Psoas muscle (tissue), 7 donors: ENCODE measurements at regions not wholly inside any gene's neighbourhood (a gene's known extent, or its start where the extent isn't known, plus 50 kb on each side); places are given as distances from the start of the nearest gene placed in this dataset.

Experiments used
- ATAC-seq, 4 donors: fragments of 200-7000 bp; cut with Tn5 transposase; one replicate each; pipeline ENCODE4 v1.9.1; 2020; ENCODE audit warnings: moderate library complexity in 3 of 4, mild to moderate bottlenecking in 2 of 4
- DNase-seq, 2 donors: peaks; one replicate each; pipeline ENCODE4 v3.0.0-alpha.2; 2020
- H3K27ac ChIP-seq: fragments of 200-600 bp; one replicate; pipeline ENCODE4 v1.8.0; 2022
- H3K27me3 ChIP-seq, 3 donors: fragments of 200-600 bp in 1 of 3; one replicate each; pipeline versions ENCODE4 v1.6.1 to v1.8.0; 2013 to 2022; ENCODE audit warnings: low read length in 2 of 3, mild to moderate bottlenecking in 2 of 3, moderate library complexity in 1 of 3; ENCODE audit not compliant: insufficient read depth in 3 of 3
- H3K36me3 ChIP-seq, 2 donors: fragments of 200-600 bp in 1 of 2; one replicate each; pipeline versions ENCODE4 v1.6.1 to v1.8.0; 2013 to 2022; ENCODE audit warnings: low read depth in 1 of 2, mild to moderate bottlenecking in 1 of 2, moderate library complexity in 1 of 2; ENCODE audit not compliant: insufficient read depth in 1 of 2
- H3K4me1 ChIP-seq: fragments of 200-600 bp; one replicate; pipeline ENCODE4 v1.8.0; 2022
- H3K4me3 ChIP-seq: fragments of 200-600 bp; one replicate; pipeline ENCODE4 v1.8.0; 2022; ENCODE audit warnings: mild to moderate bottlenecking
- H3K9me3 ChIP-seq: fragments of 200-600 bp; one replicate; pipeline ENCODE4 v1.8.0; 2022
- WGBS, 3 donors: extraction: QIAGEN DNeasy Blood & Tissue Kit; methylation state at CpG; one replicate each; pipeline versions ENCODE4 v1.1.6 to v1.1.7; 2013; 5-methylcytosine and 5-hydroxymethylcytosine counted together
- intact Hi-C, 2 donors: fragments of 100-400 bp; cut with DNase I; formaldehyde crosslinking; loops; one replicate each; pipeline versions ENCODE4 v1.11.0 to v1.14.2; 2022
- TF ChIP-seq, protein P1 (sequence below): fragments of 200-600 bp; IDR thresholded peaks from one replicate; pipeline ENCODE4 v1.8.0; 2022; ENCODE audit warnings: antibody characterized with exemption
- donor health status: healthy with polysubstance abuse.
- donor health status: DM: no; HTN: no; CAD: no; lungs with moderate emphysema.
- donor health status: Bipolar disorder and iron deficiency.
- donor health status: healthy.
- donor health status: DM: yes; HTN: yes; CAD: no.
- donor health status: DM: no; HTN: no; CAD: no.
- donor health status: DM: yes; HTN: yes; CAD: no.

DNA sequence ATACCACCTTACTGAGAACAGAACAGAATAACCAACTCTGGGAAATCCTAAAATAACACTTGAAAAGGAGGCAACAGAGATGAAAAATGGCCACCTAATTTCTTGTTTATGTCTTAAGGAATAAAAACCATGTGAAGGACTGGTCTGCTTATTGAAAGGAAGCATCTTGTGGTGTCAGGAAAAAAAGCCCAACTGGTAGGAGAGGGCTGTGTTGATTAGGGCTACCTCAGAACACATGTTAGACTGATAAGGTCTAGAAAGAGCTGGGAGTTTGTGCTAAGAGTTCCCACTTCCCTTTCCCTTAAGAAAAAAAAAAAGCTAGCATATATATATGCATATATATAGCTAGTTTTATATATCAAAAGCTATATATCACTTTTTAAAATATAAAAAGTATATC, 425.3 kb upstream of the BTBD3 start:
- no peaks in the 10 kb centered on the region for H3K9me3 ChIP-seq
- no peak for DNase-seq
- intact Hi-C loops, result no loop called here
- TF ChIP-seq, protein P1, sequence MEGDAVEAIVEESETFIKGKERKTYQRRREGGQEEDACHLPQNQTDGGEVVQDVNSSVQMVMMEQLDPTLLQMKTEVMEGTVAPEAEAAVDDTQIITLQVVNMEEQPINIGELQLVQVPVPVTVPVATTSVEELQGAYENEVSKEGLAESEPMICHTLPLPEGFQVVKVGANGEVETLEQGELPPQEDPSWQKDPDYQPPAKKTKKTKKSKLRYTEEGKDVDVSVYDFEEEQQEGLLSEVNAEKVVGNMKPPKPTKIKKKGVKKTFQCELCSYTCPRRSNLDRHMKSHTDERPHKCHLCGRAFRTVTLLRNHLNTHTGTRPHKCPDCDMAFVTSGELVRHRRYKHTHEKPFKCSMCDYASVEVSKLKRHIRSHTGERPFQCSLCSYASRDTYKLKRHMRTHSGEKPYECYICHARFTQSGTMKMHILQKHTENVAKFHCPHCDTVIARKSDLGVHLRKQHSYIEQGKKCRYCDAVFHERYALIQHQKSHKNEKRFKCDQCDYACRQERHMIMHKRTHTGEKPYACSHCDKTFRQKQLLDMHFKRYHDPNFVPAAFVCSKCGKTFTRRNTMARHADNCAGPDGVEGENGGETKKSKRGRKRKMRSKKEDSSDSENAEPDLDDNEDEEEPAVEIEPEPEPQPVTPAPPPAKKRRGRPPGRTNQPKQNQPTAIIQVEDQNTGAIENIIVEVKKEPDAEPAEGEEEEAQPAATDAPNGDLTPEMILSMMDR, result no peak
- no peaks in the 10 kb centered on the region for H3K27me3 ChIP-seq
- no peak overlapping the region for H3K4me3 ChIP-seq
- H3K27ac ChIP-seq, result no peak overlapping the region
- no peaks in the 10 kb centered on the region for H3K4me1 ChIP-seq
- H3K36me3 ChIP-seq, result no peaks in the 10 kb centered on the region
- ATAC-seq, result no peak

DNA sequence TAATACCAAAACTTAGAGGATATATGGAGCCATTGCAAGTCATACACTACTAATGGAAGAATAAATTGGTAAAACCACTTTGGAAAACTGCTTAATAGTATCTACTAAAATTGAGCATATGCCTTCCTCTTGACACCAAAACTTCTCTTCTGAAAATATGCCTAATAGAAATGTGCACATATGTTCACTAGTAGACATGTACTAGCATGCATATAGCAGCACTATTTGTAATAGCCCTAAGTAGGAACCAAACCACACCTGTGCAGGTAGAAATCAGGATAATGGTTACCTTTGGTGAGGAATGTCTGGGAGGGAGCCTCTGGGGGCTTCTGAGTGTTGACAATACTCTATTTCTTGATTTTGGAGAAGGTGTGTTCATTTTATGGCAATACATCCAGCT, 424.8 kb upstream of the BTBD3 start:
- H3K9me3 ChIP-seq, result no peaks in the 10 kb centered on the region
- DNase-seq, result no peak
- no peak for ATAC-seq
- no peak overlapping the region for H3K4me3 ChIP-seq
- no peaks in the 10 kb centered on the region for H3K36me3 ChIP-seq
- intact Hi-C loops, result no loop called here
- H3K4me1 ChIP-seq, result no peaks in the 10 kb centered on the region
- H3K27ac ChIP-seq, result no peak overlapping the region
- TF ChIP-seq, protein P1, result no peak
- no peaks in the 10 kb centered on the region for H3K27me3 ChIP-seq

DNA sequence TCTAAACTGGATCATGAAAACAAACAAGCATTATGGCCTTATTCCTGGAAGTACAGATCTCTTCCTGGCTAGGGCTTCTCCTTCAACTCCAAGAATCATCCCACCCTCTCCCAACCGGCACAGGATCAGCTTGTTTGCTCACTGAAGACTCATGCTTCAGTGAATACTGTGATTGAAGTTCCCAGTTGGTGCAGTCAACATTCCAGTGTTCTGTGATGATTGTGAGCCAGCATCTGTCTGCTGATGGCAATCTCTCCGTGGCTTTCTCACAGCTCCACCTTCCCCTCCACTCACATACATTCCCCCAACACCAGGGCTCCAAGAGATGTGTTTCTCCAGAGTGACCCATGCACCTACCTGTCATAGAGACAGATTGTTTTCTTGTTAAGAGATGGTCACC, 421.3 kb upstream of the BTBD3 start:
- no peak overlapping the region for H3K4me3 ChIP-seq
- H3K27ac ChIP-seq, result no peak overlapping the region
- no peaks in the 10 kb centered on the region for H3K4me1 ChIP-seq
- intact Hi-C loops, result no loop called here
- H3K36me3 ChIP-seq, result no peaks in the 10 kb centered on the region
- ATAC-seq (no peak), DNase-seq (no peak)
- TF ChIP-seq, protein P1, result no peak
- no peaks in the 10 kb centered on the region for H3K9me3 ChIP-seq
- WGBS, 3 donors, result 15 to 38% (median 23%) methylated on average over 2 of the region's 2 CpGs
- no peaks in the 10 kb centered on the region for H3K27me3 ChIP-seq

DNA sequence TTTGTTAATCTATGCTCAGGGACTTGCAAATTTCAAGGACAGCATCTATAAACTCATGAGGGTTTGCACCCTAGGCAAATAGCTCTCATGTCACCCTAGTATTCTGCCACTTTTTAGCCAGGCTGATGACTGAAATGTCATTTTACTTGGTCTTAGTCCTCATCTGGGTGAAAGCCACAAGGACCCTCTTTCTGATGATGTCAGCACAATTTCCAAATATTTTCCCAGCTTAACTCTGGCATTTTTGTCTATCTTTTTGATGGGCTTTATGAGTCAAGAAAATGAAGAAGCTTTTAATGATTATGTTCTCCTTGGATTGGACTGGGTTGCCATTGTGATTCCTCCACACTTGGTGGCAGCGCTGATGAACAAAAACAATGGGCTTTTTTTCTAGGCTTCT, 420.1 kb upstream of the BTBD3 start:
- Histone ChIP-seq H3K36me3 (no peaks in the 10 kb centered on the region), H3K27me3 (no peaks in the 10 kb centered on the region), H3K4me3 (no peak overlapping the region), H3K4me1 (no peaks in the 10 kb centered on the region), H3K9me3 (no peaks in the 10 kb centered on the region), H3K27ac (no peak overlapping the region)
- intact Hi-C loops, result no loop called here
- DNase-seq (no peak), ATAC-seq (no peak)
- WGBS, 3 donors, result 76 to 83% (median 78%) methylated on average over 1 of the region's 1 CpG
- TF ChIP-seq, protein P1, result no peak

DNA sequence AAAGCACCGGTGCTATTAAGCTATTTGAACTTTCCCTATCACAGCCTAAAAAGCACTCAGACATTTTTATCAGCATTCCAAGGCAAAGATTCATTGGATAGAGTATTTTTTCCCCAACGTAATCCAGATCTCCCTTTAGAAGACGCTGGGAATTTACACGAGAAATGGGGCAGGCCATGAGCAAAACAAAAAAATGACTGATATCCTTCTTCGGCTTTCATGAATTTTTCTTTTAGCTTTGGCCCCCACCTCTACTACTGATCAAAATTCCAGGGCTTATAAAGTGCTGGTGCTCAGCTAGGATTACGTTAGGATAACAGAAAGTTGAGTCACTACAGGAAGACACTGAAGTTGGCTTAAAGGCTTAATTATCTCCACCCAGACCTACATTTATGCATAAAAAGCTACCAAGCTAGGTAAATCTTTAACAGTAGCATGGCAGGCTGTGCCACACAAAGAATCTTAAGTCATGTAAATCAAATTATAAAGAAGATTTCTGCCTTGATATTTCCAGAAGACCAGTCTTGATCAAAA, 418.5 kb upstream of the BTBD3 start:
- WGBS, 3 donors, result 85 to 92% (median 85%) methylated on average over 6 of the region's 6 CpGs
- Histone ChIP-seq H3K36me3 (no peaks in the 10 kb centered on the region), H3K4me1 (no peaks in the 10 kb centered on the region), H3K27me3 (no peaks in the 10 kb centered on the region), H3K9me3 (no peaks in the 10 kb centered on the region), H3K4me3 (no peak overlapping the region), H3K27ac (no peak overlapping the region)
- intact Hi-C loops, result no loop called here
- TF ChIP-seq, protein P1, result no peak
- DNase-seq (no peak), ATAC-seq (no peak)
